ENCODE measurements at regions not wholly inside any gene's neighbourhood (a gene's known extent, or its start where the extent isn't known, plus 50 kb on each side); places are given as distances from the start of the nearest gene placed in this dataset.
"Not testable (repeated sequence)": the region's sequence is repeated elsewhere in the genome, so short reads cannot be mapped to it uniquely, and the experiment has no call there.

DNA sequence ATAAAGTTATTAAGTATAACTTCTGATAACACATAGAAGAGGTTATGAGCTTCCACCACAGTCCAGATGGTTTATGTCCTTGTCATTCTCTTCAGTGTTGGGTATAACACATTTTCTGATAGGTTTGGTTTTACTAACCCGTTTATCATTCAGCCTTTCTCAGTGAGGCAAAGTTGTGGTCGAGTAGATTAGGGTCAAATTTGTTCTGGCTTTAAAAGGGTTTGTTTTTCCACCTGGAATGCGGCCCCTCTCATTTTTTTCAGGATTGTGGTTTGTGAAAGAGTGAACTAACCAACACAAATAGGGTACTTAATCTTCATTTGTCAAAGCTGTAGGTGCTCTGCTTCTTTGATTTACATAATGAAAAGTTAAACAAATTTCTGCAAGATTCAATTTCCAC, 204.2 kb upstream of the ASCC3 start:
- intact Hi-C loops (cut with DNase I), result no loop called here
- Histone ChIP-seq H3K27me3 (ENCODE audit: low read depth) (no peaks in the 10 kb centered on the region), H3K9me3 (no peaks in the 10 kb centered on the region), H3K27ac (no peak overlapping the region), H3K36me3 (no peaks in the 10 kb centered on the region), H3K4me3 (no peak overlapping the region), H3K4me1 (no peaks in the 10 kb centered on the region)
- TF ChIP-seq, protein P1, sequence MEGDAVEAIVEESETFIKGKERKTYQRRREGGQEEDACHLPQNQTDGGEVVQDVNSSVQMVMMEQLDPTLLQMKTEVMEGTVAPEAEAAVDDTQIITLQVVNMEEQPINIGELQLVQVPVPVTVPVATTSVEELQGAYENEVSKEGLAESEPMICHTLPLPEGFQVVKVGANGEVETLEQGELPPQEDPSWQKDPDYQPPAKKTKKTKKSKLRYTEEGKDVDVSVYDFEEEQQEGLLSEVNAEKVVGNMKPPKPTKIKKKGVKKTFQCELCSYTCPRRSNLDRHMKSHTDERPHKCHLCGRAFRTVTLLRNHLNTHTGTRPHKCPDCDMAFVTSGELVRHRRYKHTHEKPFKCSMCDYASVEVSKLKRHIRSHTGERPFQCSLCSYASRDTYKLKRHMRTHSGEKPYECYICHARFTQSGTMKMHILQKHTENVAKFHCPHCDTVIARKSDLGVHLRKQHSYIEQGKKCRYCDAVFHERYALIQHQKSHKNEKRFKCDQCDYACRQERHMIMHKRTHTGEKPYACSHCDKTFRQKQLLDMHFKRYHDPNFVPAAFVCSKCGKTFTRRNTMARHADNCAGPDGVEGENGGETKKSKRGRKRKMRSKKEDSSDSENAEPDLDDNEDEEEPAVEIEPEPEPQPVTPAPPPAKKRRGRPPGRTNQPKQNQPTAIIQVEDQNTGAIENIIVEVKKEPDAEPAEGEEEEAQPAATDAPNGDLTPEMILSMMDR (IDR thresholded peaks at IDR 0.05), result no peak
- ATAC-seq, result no peak
- DNase-seq, result no peak

DNA sequence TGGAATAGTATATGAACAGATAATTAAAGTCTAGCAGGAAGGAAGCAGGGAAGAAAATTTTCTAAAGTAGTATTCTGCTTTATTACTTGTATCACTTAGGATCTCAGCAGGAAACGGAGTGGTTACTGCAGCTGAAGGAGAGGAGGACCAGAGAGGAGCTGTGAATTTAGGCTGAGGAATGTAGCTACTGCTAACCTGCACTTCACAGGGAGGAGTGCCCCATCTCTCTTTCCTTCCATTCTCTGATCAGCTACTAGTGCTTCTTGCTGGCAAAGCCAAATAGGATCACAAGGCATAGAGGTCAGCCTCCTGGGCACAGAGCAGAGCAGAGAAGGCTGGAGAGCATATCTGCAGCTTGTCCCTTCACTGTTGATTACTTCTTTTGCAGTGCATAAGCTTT, 205.3 kb upstream of the ASCC3 start:
- Histone ChIP-seq H3K4me1 (no peaks in the 10 kb centered on the region), H3K36me3 (no peaks in the 10 kb centered on the region), H3K27ac (no peak overlapping the region), H3K9me3 (no peaks in the 10 kb centered on the region), H3K4me3 (no peak overlapping the region), H3K27me3 (ENCODE audit: low read depth) (no peaks in the 10 kb centered on the region)
- no peak for ATAC-seq
- intact Hi-C loops (cut with DNase I), result no loop called here
- TF ChIP-seq, protein P1 (IDR thresholded peaks at IDR 0.05), result no peak
- no peak for DNase-seq

DNA sequence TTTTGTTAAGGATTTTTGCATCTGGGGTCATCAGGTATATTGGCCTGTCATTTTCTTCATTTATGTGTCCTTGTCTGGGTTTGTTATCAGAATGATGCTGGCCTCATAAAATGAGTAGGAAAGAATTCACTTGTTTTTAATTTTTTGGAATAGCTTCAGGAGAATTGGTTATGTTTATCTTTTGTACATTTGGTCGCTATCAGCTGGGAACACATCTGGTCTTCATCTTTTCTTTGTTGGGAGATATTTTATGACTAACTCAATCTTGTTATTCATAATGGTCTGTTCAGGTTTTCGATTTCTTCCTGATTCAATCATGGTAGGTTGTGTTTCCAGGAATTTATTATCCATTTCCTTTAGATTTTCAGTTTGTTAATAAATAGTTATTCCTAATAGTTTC, 207.5 kb upstream of the ASCC3 start:
- DNase-seq, result no peak
- no peaks in the 10 kb centered on the region for H3K4me1 ChIP-seq
- H3K36me3 ChIP-seq, result no peaks in the 10 kb centered on the region
- H3K27me3 ChIP-seq (ENCODE audit: low read depth), result no peaks in the 10 kb centered on the region
- no peak for ATAC-seq
- H3K4me3 ChIP-seq, result no peak overlapping the region
- intact Hi-C loops (cut with DNase I), result no loop called here
- TF ChIP-seq, protein P1 (IDR thresholded peaks at IDR 0.05), result no peak
- no peaks in the 10 kb centered on the region for H3K9me3 ChIP-seq
- H3K27ac ChIP-seq, result no peak overlapping the region

DNA sequence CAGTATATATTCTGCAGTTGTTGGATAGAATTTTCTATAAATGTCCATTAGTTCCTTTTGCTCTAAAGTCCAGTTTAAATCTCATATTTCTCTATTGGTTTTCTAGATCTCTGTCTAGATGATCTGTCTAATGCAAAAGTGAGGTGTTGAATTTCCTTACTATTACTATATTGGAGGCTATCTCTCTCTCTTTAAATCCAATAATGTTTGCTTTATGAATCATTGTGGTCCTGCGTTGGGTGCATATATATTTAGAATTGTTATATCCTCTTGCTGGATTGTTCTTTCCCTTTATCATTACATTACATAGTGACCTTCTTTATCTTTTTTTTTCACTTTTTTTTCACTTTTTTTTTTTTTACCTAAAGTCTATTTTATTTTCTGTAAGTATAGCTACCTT, 208.5 kb upstream of the ASCC3 start:
- H3K36me3 ChIP-seq, result no peaks in the 10 kb centered on the region
- no peak for ATAC-seq
- DNase-seq, result no peak
- no peaks in the 10 kb centered on the region for H3K4me1 ChIP-seq
- H3K9me3 ChIP-seq, result no peaks in the 10 kb centered on the region
- no peak overlapping the region for H3K27ac ChIP-seq
- H3K27me3 ChIP-seq (ENCODE audit: low read depth), result no peaks in the 10 kb centered on the region
- no peak overlapping the region for H3K4me3 ChIP-seq
- TF ChIP-seq, protein P1 (IDR thresholded peaks at IDR 0.05), result no peak
- intact Hi-C loops (cut with DNase I), result no loop called here

DNA sequence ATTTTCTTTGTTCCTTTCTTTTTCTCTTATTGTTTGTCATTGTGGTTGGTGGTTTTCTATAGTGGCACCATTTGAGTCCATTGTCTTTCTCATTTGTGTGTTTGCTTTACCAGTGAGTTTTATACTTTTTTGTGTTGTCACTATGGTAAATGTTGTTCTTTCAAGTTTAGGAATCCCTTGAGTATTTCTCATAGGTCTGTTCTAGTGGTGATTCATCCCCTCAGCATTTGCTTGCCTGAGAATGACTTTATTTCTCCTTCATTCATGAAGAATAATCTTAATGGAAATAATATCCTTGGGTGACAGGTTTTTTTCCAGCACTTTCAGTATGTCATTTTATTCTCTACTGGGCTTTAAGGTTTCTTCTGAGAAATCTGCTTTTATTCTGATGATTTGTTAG, 209.2 kb upstream of the ASCC3 start:
- Histone ChIP-seq H3K27me3 (ENCODE audit: low read depth) (no peaks in the 10 kb centered on the region), H3K36me3 (no peaks in the 10 kb centered on the region), H3K9me3 (no peaks in the 10 kb centered on the region), H3K4me3 (no peak overlapping the region), H3K4me1 (no peaks in the 10 kb centered on the region), H3K27ac (no peak overlapping the region)
- TF ChIP-seq, protein P1 (IDR thresholded peaks at IDR 0.05), result no peak
- no peak for ATAC-seq
- DNase-seq, result no peak
- intact Hi-C loops (cut with DNase I), result no loop called here

DNA sequence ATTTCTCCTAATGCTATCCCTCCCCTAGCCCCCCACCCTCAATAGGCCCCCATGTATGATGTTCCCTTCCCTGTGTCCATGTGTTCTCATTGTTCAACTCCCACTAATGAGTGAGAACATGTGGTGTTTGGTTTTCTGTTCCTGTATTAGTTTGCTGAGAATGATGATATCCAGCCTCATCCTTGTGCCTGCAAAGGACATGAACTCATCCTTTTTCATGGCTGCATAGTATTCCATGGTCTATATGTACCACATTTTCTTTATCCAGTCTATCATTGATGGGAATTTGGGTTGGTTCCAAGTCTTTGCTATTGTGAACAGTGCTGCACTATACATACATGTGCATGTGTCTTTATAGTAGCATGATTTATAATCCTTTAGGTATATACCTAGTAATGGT, 217.5 kb upstream of the ASCC3 start:
- DNase-seq; ATAC-seq; H3K27me3 ChIP-seq (ENCODE audit: low read depth); H3K4me1 ChIP-seq; H3K36me3 ChIP-seq; H3K9me3 ChIP-seq; H3K4me3 ChIP-seq; H3K27ac ChIP-seq; intact Hi-C loops (cut with DNase I): not testable (repeated sequence)

All from lower lobe of right lung (tissue), 2 donors.